ENCODE measurements at regions not wholly inside any gene's neighbourhood (a gene's known extent, or its start where the extent isn't known, plus 50 kb on each side); places are given as distances from the start of the nearest gene placed in this dataset.

DNA sequence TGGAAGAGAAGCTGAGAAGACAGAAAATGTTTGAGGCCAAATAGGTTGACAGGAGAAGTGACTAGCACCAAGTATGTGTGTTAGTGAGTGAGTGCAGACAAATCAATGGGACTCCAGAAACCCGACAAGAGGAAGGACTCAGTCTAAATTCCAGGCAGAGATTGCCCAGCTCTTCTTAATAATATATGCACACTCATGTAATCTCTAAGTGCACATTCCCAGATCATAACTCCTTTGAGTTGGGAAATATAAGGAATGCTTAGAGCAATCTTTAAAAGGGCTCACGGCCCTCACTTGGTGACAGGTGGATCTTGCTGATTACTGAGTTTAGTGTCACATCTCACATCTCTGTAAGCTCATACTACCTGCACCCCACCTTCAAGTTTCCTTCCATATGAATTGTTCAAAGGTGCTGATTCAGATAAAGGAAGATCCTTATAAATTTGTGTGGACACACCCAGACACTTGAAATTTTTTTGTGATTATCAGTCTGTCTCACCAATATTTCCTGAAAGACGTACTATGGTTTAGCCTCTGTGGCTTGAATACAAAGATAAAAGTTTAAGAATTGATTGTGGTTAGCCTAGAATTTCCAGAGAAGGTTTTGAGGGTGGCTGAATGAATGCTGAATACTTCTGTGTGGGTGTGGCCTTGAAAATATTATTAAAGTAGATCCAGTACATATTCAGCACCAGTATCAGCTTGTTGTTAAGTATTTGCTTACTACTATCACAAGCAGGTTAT is 205.1 kb upstream of the UGT8 start:
- intact Hi-C loops (cut with micrococcal nuclease), result no loop called here
- Histone ChIP-seq H3K4me1 (ENCODE audit: control insufficient read depth in 2 of 2, insufficient read depth in 2 of 2, low read length in 2 of 2) (no peaks in the 10 kb centered on the region), H3K27me3 (replicated peaks in 1 of 4; ENCODE audit: control extremely low read depth in 1 of 4, control insufficient read depth in 3 of 4, insufficient read depth in 4 of 4, low read length in 3 of 4) (no peaks in the 10 kb centered on the region), H4K20me1 (ENCODE audit: control insufficient read depth, insufficient read depth, low read length, poor library complexity, severe bottlenecking) (no peaks in the 10 kb centered on the region), H3K4me3 (ENCODE audit: control extremely low read depth in 1 of 5, extremely low read depth in 1 of 5, insufficient read depth in 1 of 5, low read depth in 2 of 5, low read length in 4 of 5) (no peak overlapping the region), H3K79me2 (ENCODE audit: control insufficient read depth, insufficient read depth, low read length) (no peaks in the 10 kb centered on the region), H2AFZ (ENCODE audit: insufficient read depth, low read depth, low read length, poor library complexity, severe bottlenecking) (no peak overlapping the region), H3K27ac (ENCODE audit: low read length in 2 of 2) (no peak overlapping the region), H3K36me3 (replicated peaks in 1 of 2; ENCODE audit: control extremely low read depth in 1 of 2, control insufficient read depth in 1 of 2, extremely low read depth in 1 of 2, insufficient read depth in 2 of 2, low read length in 1 of 2) (no peaks in the 10 kb centered on the region), H3K4me2 (replicated peaks; ENCODE audit: low read depth, low read length, poor library complexity, severe bottlenecking) (no peak overlapping the region), H3K9ac (ENCODE audit: low read length) (no peak overlapping the region), H3K9me3 (ENCODE audit: control extremely low read depth in 1 of 3, control insufficient read depth in 2 of 3, insufficient read depth in 1 of 3, low read length in 2 of 3) (peaks cover 0 to 5% (median 0%) of the 10 kb centered on the region in 3 donors)
- no peak for DNase-seq
- Mint-ChIP-seq H3K27me3 (peaks cover 11% of the 10 kb centered on the region), H3K9me3 (ENCODE audit: insufficient read depth) (no peaks in the 10 kb centered on the region), H3K4me3 (no peak overlapping the region), H3K4me1 (no peaks in the 10 kb centered on the region), H3K27ac (no peak overlapping the region)
- WGBS (ENCODE audit: insufficient coverage), result no CpG with 5 or more reads among the region's 3 CpGs
- ChIA-PET CTCF (interaction anchor here (1.3 to 2.1 kb wide), 4 partner anchors 8 to 999 kb away, joined by 3 to 8 read pairs (median 5); no protein-coding TSS in a partner anchor), POLR2A (no interaction called here)
- no peak for TF ChIP-seq EZH2 (IDR thresholded peaks at IDR 0.05; ENCODE audit: borderline replicate concordance, insufficient read depth, low read depth, low read length, poor library complexity, severe bottlenecking)
- TF ChIP-seq CTCF (IDR thresholded peaks at IDR 0.05), result no peak
- ATAC-seq (ENCODE audit: low read depth), result no peak

DNA sequence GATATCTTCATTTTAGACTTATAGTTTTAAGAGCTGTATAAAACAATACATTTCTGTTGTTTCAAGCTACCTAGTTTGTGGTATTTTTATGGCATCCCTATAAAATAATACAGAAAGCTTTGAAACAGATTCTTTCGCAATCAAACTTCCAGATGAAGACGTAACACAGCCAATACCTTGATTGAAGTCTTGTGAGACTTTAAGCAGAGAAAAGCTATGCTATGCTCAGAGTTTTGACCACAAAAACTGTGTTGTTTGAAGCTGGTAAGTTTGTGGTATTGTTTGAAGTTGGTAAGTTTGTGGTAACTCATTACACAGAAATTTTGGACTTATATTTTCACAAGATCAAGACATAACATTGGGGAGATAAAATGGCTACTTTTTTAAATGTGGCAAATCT is 201.8 kb upstream of the UGT8 start:
- Histone ChIP-seq H3K9ac (ENCODE audit: low read length) (no peak overlapping the region), H3K79me2 (ENCODE audit: control insufficient read depth, insufficient read depth, low read length) (no peaks in the 10 kb centered on the region), H3K4me1 (ENCODE audit: control insufficient read depth in 2 of 2, insufficient read depth in 2 of 2, low read length in 2 of 2) (no peaks in the 10 kb centered on the region), H4K20me1 (ENCODE audit: control insufficient read depth, insufficient read depth, low read length, poor library complexity, severe bottlenecking) (no peaks in the 10 kb centered on the region), H3K9me3 (ENCODE audit: control extremely low read depth in 1 of 3, control insufficient read depth in 2 of 3, insufficient read depth in 1 of 3, low read length in 2 of 3) (no peaks in the 10 kb centered on the region), H3K27ac (ENCODE audit: low read length in 2 of 2) (no peak overlapping the region), H3K4me3 (ENCODE audit: control extremely low read depth in 1 of 5, extremely low read depth in 1 of 5, insufficient read depth in 1 of 5, low read depth in 2 of 5, low read length in 4 of 5) (no peak overlapping the region), H2AFZ (ENCODE audit: insufficient read depth, low read depth, low read length, poor library complexity, severe bottlenecking) (no peak overlapping the region), H3K27me3 (replicated peaks in 1 of 4; ENCODE audit: control extremely low read depth in 1 of 4, control insufficient read depth in 3 of 4, insufficient read depth in 4 of 4, low read length in 3 of 4) (no peaks in the 10 kb centered on the region), H3K4me2 (replicated peaks; ENCODE audit: low read depth, low read length, poor library complexity, severe bottlenecking) (no peak overlapping the region), H3K36me3 (replicated peaks in 1 of 2; ENCODE audit: control extremely low read depth in 1 of 2, control insufficient read depth in 1 of 2, extremely low read depth in 1 of 2, insufficient read depth in 2 of 2, low read length in 1 of 2) (no peaks in the 10 kb centered on the region)
- intact Hi-C loops (cut with micrococcal nuclease), result no loop called here
- H3K27ac Mint-ChIP-seq, result no peak overlapping the region
- no peaks in the 10 kb centered on the region for H3K4me1 Mint-ChIP-seq
- peaks cover under 1% of the 10 kb centered on the region for H3K27me3 Mint-ChIP-seq
- 40% methylated on average over 1 of the region's 2 CpGs for WGBS (ENCODE audit: insufficient coverage)
- no peak overlapping the region for H3K4me3 Mint-ChIP-seq
- ChIA-PET CTCF (interaction anchor here (1.0 kb wide), 1 partner anchor 262 kb away, joined by 4 read pairs; no protein-coding TSS in a partner anchor), POLR2A (no interaction called here)
- H3K9me3 Mint-ChIP-seq (ENCODE audit: insufficient read depth), result no peaks in the 10 kb centered on the region
- DNase-seq, result no peak
- ATAC-seq (ENCODE audit: low read depth), result no peak
- no peak for TF ChIP-seq EZH2 (IDR thresholded peaks at IDR 0.05; ENCODE audit: borderline replicate concordance, insufficient read depth, low read depth, low read length, poor library complexity, severe bottlenecking)
